OCI-LY7 (cell line): ENCODE measurements at regions not wholly inside any gene's neighbourhood (a gene's known extent, or its start where the extent isn't known, plus 50 kb on each side); places are given as distances from the start of the nearest gene placed in this dataset.

ENCODE experiments used
- CTCF ChIP-seq: fragments of 200-600 bp; sonication (generic); conservative IDR thresholded peaks from 2 replicates; pipeline ENCODE4 v1.5.1; 2014; ENCODE audit warnings: mild to moderate bottlenecking, antibody characterized with exemption, low read length, moderate library complexity, mixed read lengths
- EZH2phosphoT487 ChIP-seq: fragments of 200-600 bp; sonication (generic); IDR thresholded peaks from 2 replicates; pipeline ENCODE4 v1.6.1; 2018; ENCODE audit warnings: low read depth, borderline replicate concordance, mild to moderate bottlenecking, mixed run types, antibody characterized with exemption, low read length, moderate library complexity, mixed read lengths

- TF ChIP-seq CTCF, result no peak
- TF ChIP-seq EZH2phosphoT487, result no peak
Observed at GRCh38 chr17:79503126-79503839, 107.6 kb downstream of the RBFOX3 start.
